ENCODE measurements at regions not wholly inside any gene's neighbourhood (a gene's known extent, or its start where the extent isn't known, plus 50 kb on each side); places are given as distances from the start of the nearest gene placed in this dataset.

GRCh38 chr16:73887911-73888310 is 408.7 kb upstream of the PSMD7 start:
- intact Hi-C loops (cut with micrococcal nuclease): no loop called here

- intact Hi-C loops (cut with micrococcal nuclease): no loop called here
Measured at GRCh38 chr16:73886426-73886825, 410.2 kb upstream of the PSMD7 start.

GRCh38 chr16:73885319-73885718 is 411.3 kb upstream of the PSMD7 start:
- intact Hi-C loops (cut with micrococcal nuclease): no loop called here

- intact Hi-C loops (cut with micrococcal nuclease): no loop called here
Measured at GRCh38 chr16:73883841-73884240, 412.8 kb upstream of the PSMD7 start.

DNA sequence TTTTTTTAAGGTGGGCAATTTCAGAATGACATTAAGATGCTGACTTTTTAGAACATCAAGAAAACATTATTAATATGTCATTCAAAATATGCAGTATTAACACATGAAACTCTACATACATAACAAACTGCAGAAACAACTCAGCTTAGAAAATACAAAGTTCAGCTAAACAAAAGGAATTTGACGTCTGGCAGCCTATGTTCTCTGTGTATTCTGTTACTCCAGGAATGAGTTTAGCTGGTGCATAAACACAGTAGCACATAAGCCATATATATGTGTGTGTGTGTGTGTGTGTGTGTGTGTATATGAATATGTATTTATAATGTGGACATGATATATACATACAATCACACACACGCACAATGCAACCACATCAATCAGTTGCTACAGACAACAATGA is 413.5 kb upstream of the PSMD7 start:
- intact Hi-C loops (cut with micrococcal nuclease): no loop called here

DNA sequence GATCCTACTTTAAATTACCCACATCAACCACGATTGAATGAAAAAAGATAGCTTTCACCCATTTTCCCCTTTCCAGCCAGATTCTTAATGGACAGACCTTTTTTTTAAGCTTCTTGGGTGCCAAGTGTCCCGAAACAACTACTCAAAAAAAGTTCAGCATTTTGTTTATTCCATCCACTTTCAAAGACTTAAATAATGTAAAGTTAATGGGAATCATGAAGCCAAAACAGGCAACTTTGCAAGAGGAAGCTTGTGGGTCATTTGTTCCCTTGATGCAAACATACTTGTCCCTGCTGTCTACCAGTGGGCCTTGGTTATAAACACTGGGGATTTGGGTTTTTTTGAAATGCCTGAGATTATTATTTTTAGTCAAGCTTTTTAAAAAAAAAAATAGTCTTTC is 414.0 kb upstream of the PSMD7 start:
- intact Hi-C loops (cut with micrococcal nuclease): no loop called here

DNA sequence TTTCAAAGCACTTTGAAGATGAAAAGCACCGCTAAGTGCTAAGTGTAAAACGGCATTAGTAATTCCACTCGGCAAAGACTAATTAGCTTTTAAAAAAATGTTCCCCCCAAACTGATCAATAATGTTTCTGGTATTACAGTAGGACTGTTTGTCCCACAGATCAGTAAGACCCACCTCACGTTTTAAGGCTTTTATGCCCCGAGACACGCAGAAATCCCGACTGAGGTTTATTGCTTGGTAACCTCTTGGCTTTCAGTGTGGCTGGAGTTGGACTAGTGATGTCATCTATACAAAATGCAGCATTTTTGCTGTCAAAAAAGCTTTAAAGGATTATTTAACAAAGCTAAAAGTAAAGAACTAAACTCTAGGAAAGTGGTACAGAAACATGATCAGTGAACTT is 414.6 kb upstream of the PSMD7 start:
- intact Hi-C loops (cut with micrococcal nuclease): no loop called here

DNA sequence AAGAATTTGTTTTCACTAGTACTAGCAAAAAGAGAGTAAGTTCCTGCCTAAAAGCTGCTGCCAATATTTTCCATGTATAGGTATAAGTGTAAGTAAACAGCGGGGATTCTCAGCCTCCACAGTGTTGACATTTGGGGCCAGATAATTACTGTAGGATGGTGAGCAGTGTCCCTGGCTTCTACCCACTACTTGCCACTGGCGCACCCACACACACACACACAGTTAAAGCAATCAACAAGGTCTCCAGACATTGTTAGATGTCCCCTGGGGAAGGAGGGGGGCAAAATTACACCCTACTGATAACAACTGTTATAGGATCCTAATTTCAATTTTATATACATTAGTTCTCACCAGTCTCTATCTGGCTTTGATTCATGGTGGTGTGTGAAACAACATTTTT is 417.0 kb upstream of the PSMD7 start:
- intact Hi-C loops (cut with micrococcal nuclease): loop anchor here (2.0 to 5.0 kb wide), 2 partner anchors 1047 to 1755 kb away; no protein-coding TSS in a partner anchor

DNA sequence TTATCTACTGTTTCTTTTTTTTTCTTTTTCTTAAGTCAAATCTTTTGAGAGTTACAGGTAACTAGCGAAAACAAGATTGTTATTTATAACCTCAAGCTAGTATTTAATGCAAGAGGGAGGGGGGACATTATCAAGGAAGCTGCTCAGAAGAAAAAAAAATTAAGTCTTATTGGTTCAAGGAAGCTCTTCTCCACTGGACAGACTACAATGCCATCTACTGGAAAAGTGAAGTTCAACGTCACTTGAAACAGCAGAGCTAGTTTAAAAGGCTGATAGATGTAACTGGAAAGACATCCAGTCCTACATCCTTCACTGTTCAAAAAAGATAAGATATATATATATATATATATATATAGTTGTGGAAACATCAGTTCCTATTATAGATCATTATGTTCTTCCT is 418.0 kb upstream of the PSMD7 start:
- intact Hi-C loops (cut with micrococcal nuclease): loop anchor here (2.0 to 5.0 kb wide), 2 partner anchors 1046 to 1754 kb away; no protein-coding TSS in a partner anchor

- intact Hi-C loops (cut with micrococcal nuclease): loop anchor here (5.0 kb wide), 1 partner anchor 1045 kb away; no protein-coding TSS in a partner anchor
Measured at GRCh38 chr16:73877150-73877549, 419.5 kb upstream of the PSMD7 start.

GRCh38 chr16:73875996-73876690 is 420.5 kb upstream of the PSMD7 start:
- intact Hi-C loops (cut with micrococcal nuclease): loop anchor here (5.0 kb wide), 1 partner anchor 1044 kb away; no protein-coding TSS in a partner anchor

GRCh38 chr16:73874324-73874723 is 422.3 kb upstream of the PSMD7 start:
- intact Hi-C loops (cut with micrococcal nuclease): no loop called here

GRCh38 chr16:73873643-73874042 is 423.0 kb upstream of the PSMD7 start:
- intact Hi-C loops (cut with micrococcal nuclease): no loop called here

- intact Hi-C loops (cut with micrococcal nuclease): no loop called here
Measured at GRCh38 chr16:73872856-73873255, 423.8 kb upstream of the PSMD7 start.

GRCh38 chr16:73871088-73871733 is 425.4 kb upstream of the PSMD7 start:
- intact Hi-C loops (cut with micrococcal nuclease): no loop called here

DNA sequence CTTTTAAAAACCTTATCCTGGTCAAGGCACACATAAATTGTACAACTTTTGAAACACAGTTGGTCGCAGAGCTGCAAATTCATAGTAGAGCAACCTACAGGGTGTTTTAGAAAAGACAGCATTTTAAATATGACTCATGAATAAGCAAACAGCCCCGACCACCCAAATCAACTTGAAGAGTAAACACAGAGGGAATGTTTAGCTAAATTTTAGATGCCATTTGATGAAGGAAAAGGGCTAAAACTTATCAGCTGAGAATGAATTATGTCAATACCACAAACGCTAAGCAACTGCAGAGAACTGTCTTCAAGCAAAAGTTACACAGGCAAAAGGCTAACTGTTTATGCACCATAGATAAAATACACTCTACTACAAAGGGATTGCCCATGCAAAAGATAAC is 427.5 kb upstream of the PSMD7 start:
- intact Hi-C loops (cut with micrococcal nuclease): no loop called here

DNA sequence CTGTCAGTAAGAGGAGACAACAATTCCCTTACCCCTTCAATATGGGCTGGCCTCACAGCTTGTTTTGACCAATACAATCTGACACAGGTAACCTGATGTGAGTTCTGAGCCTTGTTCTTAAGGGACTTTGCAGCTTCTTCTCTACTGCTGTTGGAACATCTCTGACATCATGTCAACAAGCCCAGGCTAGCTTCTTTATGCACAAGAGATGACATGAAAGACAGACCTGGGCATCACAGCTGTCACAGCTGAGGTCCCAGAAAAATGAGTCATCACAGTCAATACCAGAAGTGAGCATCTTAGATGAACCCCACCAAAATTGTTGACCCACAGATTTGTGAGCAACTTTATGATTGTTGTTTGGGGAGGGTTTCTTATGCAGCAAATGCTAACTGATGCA is 431.7 kb upstream of the PSMD7 start:
- intact Hi-C loops (cut with micrococcal nuclease): no loop called here

DNA sequence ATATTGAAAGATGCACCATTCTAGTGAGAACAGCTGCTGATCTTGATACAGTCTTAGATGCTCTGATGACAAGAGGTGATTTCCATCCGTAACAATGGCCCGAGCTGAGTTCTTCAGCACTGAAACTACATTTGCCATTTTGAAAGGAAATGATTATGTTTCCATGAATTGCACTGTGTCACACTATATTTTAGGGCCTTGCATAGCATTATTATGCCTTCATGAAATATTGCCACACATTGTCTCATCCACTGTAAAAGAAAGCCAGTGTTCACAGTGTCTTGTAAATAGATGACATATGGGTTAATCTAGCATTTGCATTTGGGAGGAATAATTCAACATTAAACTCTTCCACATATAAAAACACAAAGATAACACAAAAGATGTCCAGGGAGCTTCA is 438.3 kb upstream of the PSMD7 start:
- intact Hi-C loops (cut with micrococcal nuclease): no loop called here

- intact Hi-C loops (cut with micrococcal nuclease): no loop called here
Measured at GRCh38 chr16:73853968-73854367, 442.6 kb upstream of the PSMD7 start.

GRCh38 chr16:73852561-73852960 is 444.1 kb upstream of the PSMD7 start:
- intact Hi-C loops (cut with micrococcal nuclease): no loop called here

- intact Hi-C loops (cut with micrococcal nuclease): no loop called here
Measured at GRCh38 chr16:73848993-73849392, 447.6 kb upstream of the PSMD7 start.

DNA sequence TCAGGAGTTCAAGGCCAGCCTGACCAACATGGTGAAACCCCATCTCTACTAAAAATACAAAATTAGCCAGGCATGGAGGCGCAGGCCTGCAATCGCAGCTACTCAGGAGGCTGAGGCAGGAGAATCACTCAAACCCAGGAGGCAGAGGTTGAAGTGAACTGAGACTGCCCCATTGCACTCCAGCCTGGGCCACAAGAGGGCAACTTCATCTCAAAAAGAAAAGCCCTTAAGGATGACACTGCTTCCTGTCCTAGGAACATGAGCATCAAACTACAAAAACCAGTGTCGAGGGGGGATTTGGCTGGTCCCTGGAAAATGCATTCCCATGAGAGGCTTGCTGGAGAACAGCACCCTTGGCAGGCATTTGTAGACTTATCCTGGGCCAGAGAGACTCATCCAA is 449.5 kb upstream of the PSMD7 start:
- intact Hi-C loops (cut with micrococcal nuclease): no loop called here

DNA sequence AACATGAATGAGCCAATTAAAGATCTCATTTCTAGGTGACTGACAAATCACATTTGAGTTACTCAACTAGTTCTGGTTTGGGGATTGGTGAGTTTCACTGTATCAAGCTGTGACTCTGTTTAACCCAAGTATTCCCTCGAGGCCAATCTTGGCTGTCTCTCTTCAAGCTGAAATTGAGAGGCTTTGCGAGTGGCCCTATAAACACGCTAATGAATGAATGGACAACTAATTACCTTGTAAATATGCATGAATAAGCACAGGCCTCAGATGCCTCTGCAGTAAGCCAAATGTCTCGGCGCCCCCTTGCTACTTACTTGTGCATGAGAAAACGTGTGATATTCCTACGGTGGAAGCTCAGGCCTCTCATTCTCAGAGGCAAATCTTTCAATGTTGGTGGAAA is 450.3 kb upstream of the PSMD7 start:
- intact Hi-C loops (cut with micrococcal nuclease): no loop called here
